ENCODE measurements at regions not wholly inside any gene's neighbourhood (a gene's known extent, or its start where the extent isn't known, plus 50 kb on each side); places are given as distances from the start of the nearest gene placed in this dataset.

DNA sequence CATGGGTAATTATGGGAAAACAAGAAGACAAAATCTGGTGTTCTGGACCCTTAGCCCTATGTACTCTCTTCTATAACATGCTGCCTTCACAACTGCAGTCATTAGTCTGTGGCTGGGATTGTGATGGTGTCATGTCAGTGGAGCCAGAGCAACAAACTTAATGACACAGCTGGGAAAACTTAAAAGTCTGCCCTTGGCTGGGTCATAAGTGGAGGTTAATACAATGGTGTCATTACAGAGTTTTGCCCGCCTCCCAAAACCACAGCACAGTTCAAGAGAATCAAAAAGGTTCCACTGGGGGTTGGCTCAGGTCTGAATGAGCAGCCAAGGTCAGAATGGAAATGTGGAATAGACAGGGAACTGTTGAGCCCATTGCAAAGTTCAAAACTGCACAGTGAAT is 455.7 kb upstream of the PIK3C3 start:
- TF ChIP-seq, protein P1, sequence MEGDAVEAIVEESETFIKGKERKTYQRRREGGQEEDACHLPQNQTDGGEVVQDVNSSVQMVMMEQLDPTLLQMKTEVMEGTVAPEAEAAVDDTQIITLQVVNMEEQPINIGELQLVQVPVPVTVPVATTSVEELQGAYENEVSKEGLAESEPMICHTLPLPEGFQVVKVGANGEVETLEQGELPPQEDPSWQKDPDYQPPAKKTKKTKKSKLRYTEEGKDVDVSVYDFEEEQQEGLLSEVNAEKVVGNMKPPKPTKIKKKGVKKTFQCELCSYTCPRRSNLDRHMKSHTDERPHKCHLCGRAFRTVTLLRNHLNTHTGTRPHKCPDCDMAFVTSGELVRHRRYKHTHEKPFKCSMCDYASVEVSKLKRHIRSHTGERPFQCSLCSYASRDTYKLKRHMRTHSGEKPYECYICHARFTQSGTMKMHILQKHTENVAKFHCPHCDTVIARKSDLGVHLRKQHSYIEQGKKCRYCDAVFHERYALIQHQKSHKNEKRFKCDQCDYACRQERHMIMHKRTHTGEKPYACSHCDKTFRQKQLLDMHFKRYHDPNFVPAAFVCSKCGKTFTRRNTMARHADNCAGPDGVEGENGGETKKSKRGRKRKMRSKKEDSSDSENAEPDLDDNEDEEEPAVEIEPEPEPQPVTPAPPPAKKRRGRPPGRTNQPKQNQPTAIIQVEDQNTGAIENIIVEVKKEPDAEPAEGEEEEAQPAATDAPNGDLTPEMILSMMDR (IDR thresholded peaks at IDR 0.05): no peak
- TF ChIP-seq POLR2A (IDR thresholded peaks at IDR 0.05): no peak
